ENCODE measurements at regions not wholly inside any gene's neighbourhood (a gene's known extent, or its start where the extent isn't known, plus 50 kb on each side); places are given as distances from the start of the nearest gene placed in this dataset.

DNA sequence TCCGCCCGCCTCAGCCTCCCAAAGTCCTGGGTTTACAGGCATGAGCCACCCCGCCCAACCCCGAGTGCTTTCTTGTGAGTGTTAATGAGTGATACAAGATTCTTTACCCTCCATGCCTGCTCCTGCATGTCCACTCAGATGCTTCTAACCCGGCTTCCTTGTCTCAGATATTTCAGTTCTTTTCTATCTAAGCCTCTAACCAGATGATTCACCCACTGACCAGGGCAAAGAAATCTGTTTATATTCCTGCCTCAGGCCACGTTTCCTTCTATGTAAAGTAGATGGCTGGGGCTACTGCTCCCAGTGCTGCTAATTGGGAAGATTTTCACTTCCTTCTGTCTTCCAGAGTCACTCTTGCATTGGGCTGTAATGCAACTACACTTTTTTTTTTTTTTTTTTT lies 395.1 kb upstream of the ANKRD30A start:
- Histone ChIP-seq H3K36me3 (ENCODE audit: insufficient read depth, low read length, poor library complexity, severe bottlenecking) (no peaks in the 10 kb centered on the region), H3K27ac (ENCODE audit: low read depth, low read length, poor library complexity, severe bottlenecking) (no peak overlapping the region), H3K27me3 (replicated peaks; ENCODE audit: insufficient read depth, low read depth, low read length, poor library complexity) (no peaks in the 10 kb centered on the region), H3K4me3 (ENCODE audit: low read depth, low read length, poor library complexity, severe bottlenecking) (no peak overlapping the region), H3K9me3 (ENCODE audit: low read depth, low read length, poor library complexity, severe bottlenecking) (no peaks in the 10 kb centered on the region), H3K4me1 (ENCODE audit: insufficient read depth, low read length, poor library complexity, severe bottlenecking) (peaks cover 15% of the 10 kb centered on the region)
- CTCF ChIA-PET, result no interaction called here
- intact Hi-C loops (cut with micrococcal nuclease; ENCODE audit: unreplicated experiment), result no loop called here
- no TSS peak for BruUV-seq (replicated peaks)
- no peak for TF ChIP-seq EZH2 (IDR thresholded peaks at IDR 0.05; ENCODE audit: borderline replicate concordance, low read depth, low read length, poor library complexity, severe bottlenecking)
- TF ChIP-seq, protein P1, sequence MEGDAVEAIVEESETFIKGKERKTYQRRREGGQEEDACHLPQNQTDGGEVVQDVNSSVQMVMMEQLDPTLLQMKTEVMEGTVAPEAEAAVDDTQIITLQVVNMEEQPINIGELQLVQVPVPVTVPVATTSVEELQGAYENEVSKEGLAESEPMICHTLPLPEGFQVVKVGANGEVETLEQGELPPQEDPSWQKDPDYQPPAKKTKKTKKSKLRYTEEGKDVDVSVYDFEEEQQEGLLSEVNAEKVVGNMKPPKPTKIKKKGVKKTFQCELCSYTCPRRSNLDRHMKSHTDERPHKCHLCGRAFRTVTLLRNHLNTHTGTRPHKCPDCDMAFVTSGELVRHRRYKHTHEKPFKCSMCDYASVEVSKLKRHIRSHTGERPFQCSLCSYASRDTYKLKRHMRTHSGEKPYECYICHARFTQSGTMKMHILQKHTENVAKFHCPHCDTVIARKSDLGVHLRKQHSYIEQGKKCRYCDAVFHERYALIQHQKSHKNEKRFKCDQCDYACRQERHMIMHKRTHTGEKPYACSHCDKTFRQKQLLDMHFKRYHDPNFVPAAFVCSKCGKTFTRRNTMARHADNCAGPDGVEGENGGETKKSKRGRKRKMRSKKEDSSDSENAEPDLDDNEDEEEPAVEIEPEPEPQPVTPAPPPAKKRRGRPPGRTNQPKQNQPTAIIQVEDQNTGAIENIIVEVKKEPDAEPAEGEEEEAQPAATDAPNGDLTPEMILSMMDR (conservative IDR thresholded peaks at IDR 0.05; ENCODE audit: low read depth, low read length), result no peak
- POLR2A ChIA-PET (ENCODE audit: low non-redundant PET), result no interaction called here
- no peak for DNase-seq (ENCODE audit: low spot score)

- ChIA-PET CTCF (no interaction called here), POLR2A (ENCODE audit: low non-redundant PET) (no interaction called here)
- TF ChIP-seq, protein P1 (conservative IDR thresholded peaks at IDR 0.05; ENCODE audit: low read depth, low read length), result no peak
- no peak for TF ChIP-seq EZH2 (IDR thresholded peaks at IDR 0.05; ENCODE audit: borderline replicate concordance, low read depth, low read length, poor library complexity, severe bottlenecking)
- Histone ChIP-seq H3K4me3 (ENCODE audit: low read depth, low read length, poor library complexity, severe bottlenecking) (no peak overlapping the region), H3K4me1 (ENCODE audit: insufficient read depth, low read length, poor library complexity, severe bottlenecking) (peaks cover 31% of the 10 kb centered on the region), H3K36me3 (ENCODE audit: insufficient read depth, low read length, poor library complexity, severe bottlenecking) (no peaks in the 10 kb centered on the region), H3K27me3 (replicated peaks; ENCODE audit: insufficient read depth, low read depth, low read length, poor library complexity) (no peaks in the 10 kb centered on the region), H3K9me3 (ENCODE audit: low read depth, low read length, poor library complexity, severe bottlenecking) (no peaks in the 10 kb centered on the region), H3K27ac (ENCODE audit: low read depth, low read length, poor library complexity, severe bottlenecking) (no peak overlapping the region)
- DNase-seq (ENCODE audit: low spot score), result no peak
- BruUV-seq (replicated peaks), result no TSS peak
- intact Hi-C loops (cut with micrococcal nuclease; ENCODE audit: unreplicated experiment), result loop anchor here (5.0 to 10.0 kb wide), 2 partner anchors 49 to 304 kb away; no protein-coding TSS in a partner anchor
Observed at GRCh38 chr10:36728626-36729025, 396.8 kb upstream of the ANKRD30A start.

GRCh38 chr10:36725581-36726520 lies 399.5 kb upstream of the ANKRD30A start:
- Histone ChIP-seq H3K4me1 (ENCODE audit: insufficient read depth, low read length, poor library complexity, severe bottlenecking) (peaks cover 51% of the 10 kb centered on the region), H3K36me3 (ENCODE audit: insufficient read depth, low read length, poor library complexity, severe bottlenecking) (no peaks in the 10 kb centered on the region), H3K4me3 (ENCODE audit: low read depth, low read length, poor library complexity, severe bottlenecking) (no peak overlapping the region), H3K9me3 (ENCODE audit: low read depth, low read length, poor library complexity, severe bottlenecking) (no peaks in the 10 kb centered on the region), H3K27ac (ENCODE audit: low read depth, low read length, poor library complexity, severe bottlenecking) (peak overlapping the region; percentile 54), H3K27me3 (replicated peaks; ENCODE audit: insufficient read depth, low read depth, low read length, poor library complexity) (no peaks in the 10 kb centered on the region)
- intact Hi-C loops (cut with micrococcal nuclease; ENCODE audit: unreplicated experiment), result loop anchor here (1.0 to 10.0 kb wide), 5 partner anchors 51 to 1091 kb away; no protein-coding TSS in a partner anchor
- BruUV-seq (replicated peaks), result no TSS peak
- ChIA-PET CTCF (interaction anchor here (0.7 to 1.1 kb wide), 8 partner anchors 10 to 1092 kb away, joined by 3 to 8 read pairs (median 4); no protein-coding TSS in a partner anchor), POLR2A (ENCODE audit: low non-redundant PET) (interaction anchor here (0.5 kb wide), 1 partner anchor 76 kb away, joined by 3 read pairs; no protein-coding TSS in a partner anchor)
- peak; percentile 98 for DNase-seq (ENCODE audit: low spot score)
- TF ChIP-seq EZH2 (IDR thresholded peaks at IDR 0.05; ENCODE audit: borderline replicate concordance, low read depth, low read length, poor library complexity, severe bottlenecking), result no peak
- TF ChIP-seq, protein P1 (conservative IDR thresholded peaks at IDR 0.05; ENCODE audit: low read depth, low read length), result peak; percentile 76

All from A673 (cell line).